HepG2 (cell line): ENCODE measurements at regions not wholly inside any gene's neighbourhood (a gene's known extent, or its start where the extent isn't known, plus 50 kb on each side); places are given as distances from the start of the nearest gene placed in this dataset.

Source experiments
- ATAC-seq: fragments of 200-7000 bp; cut with Tn5 transposase; 3 replicates; pipeline ENCODE4 v1.9.1; 2020; ENCODE audit warnings: mild to moderate bottlenecking, moderate library complexity
- BruUV-seq: library from RNA; stranded (reverse); fragments of 400-500 nt; replicated peaks from 2 replicates; lab custom pipeline; 2021; lab: Mats Ljungman, UMichigan
- CTCF ChIA-PET: fragments of 300-600 bp; formaldehyde crosslinking; extraction: SDS; loops from one replicate; lab custom pipeline; 2021; ENCODE audit warnings: low total read pairs, inconsistent platforms, low intra/inter-chr PET ratio; lab: Yijun Ruan, JAX
- POLR2A ChIA-PET: fragments of 350-600 bp; sonication (Branson Sonifier 250); formaldehyde crosslinking; loops from one replicate; lab custom pipeline; 2020; ENCODE audit warnings: antibody characterized with exemption, inconsistent platforms; lab: Yijun Ruan, JAX
- DNase-seq: peaks from one replicate; pipeline ENCODE4 v3.0.0-alpha.2; 2015; ENCODE audit warnings: low spot score
- FAIRE-seq: peaks from 3 replicates; lab custom pipeline; 2011; peaks lifted over from hg19 to GRCh38; lab: Jason Lieb, UNC
- H2AFZ ChIP-seq: one replicate; pipeline ENCODE4 v1.6.1; 2011; ENCODE audit warnings: low read length, inconsistent platforms
- H3K27ac ChIP-seq: fragments of 300-600 bp; 3 replicates; pipeline ENCODE4 v1.8.0; 2011; ENCODE audit warnings: mixed run types, mild to moderate bottlenecking, mixed read lengths, low read length, inconsistent platforms; ENCODE audit not compliant: insufficient read depth; ENCODE audit errors: extremely low read length
- H3K27me3 ChIP-seq, 2 experiments: fragments of 200-600 bp in 1 of 2; 2 replicates in 1 of 2; 3 replicates in 1 of 2; pipeline versions ENCODE4 v1.6.0 to v1.8.0; 2011; ENCODE audit warnings: low read length in 2 of 2, mild to moderate bottlenecking in 2 of 2, moderate library complexity in 2 of 2, inconsistent platforms in 1 of 2; ENCODE audit not compliant: insufficient read depth in 2 of 2, control insufficient read depth in 1 of 2
- H3K36me3 ChIP-seq, 2 experiments: fragments of 200-600 bp in 1 of 2; replicated peaks in 1 of 2; 2 replicates in 1 of 2; 3 replicates in 1 of 2; pipeline versions ENCODE4 v1.5.1 to v1.8.0; 2011; ENCODE audit warnings: low read length in 2 of 2, inconsistent platforms in 1 of 2; ENCODE audit not compliant: insufficient read depth in 2 of 2, control insufficient read depth in 1 of 2
- H3K4me1 ChIP-seq: 2 replicates; pipeline ENCODE4 v1.5.1; 2012; ENCODE audit warnings: low read length, inconsistent platforms; ENCODE audit not compliant: insufficient read depth
- H3K4me2 ChIP-seq: 2 replicates; pipeline ENCODE4 v1.6.0; 2011; ENCODE audit warnings: low read depth, low read length, inconsistent platforms
- H3K4me3 ChIP-seq, 3 experiments: fragments of 200-600 bp in 1 of 3; sonication (generic), shearing (Covaris generic) in 1 of 3; replicated peaks in 1 of 3; 2 replicates each; pipeline ENCODE4 v1.5.1; 2011 to 2016; ENCODE audit warnings: low read length in 3 of 3, inconsistent platforms in 2 of 3, low read depth in 2 of 3, mild to moderate bottlenecking in 2 of 3, control low read depth in 1 of 3, mixed read lengths in 1 of 3; ENCODE audit not compliant: insufficient read depth in 1 of 3
- H3K79me2 ChIP-seq: one replicate; pipeline ENCODE4 v1.6.1; 2011; ENCODE audit warnings: low read length, inconsistent platforms; ENCODE audit not compliant: insufficient read depth
- H3K9ac ChIP-seq: 2 replicates; pipeline ENCODE4 v1.6.0; 2011; ENCODE audit warnings: mild to moderate bottlenecking, low read depth, low read length, inconsistent platforms; ENCODE audit not compliant: insufficient read depth
- H3K9me3 ChIP-seq: 2 replicates; pipeline ENCODE4 v1.5.1; 2012; ENCODE audit warnings: mild to moderate bottlenecking, low read length
- H4K20me1 ChIP-seq: 2 replicates; pipeline ENCODE4 v1.6.0; 2011; ENCODE audit warnings: inconsistent platforms, mild to moderate bottlenecking, low read length, moderate library complexity; ENCODE audit not compliant: insufficient read depth
- ARNTL ChIP-seq: sonication (generic); formaldehyde crosslinking; IDR thresholded peaks from 2 replicates; pipeline ENCODE4 v1.4.0; 2020; ENCODE audit warnings: mild to moderate bottlenecking, missing genetic modification reagents
- BORCS8-MEF2B ChIP-seq: sonication (generic); formaldehyde crosslinking; IDR thresholded peaks from 2 replicates; pipeline ENCODE4 v1.8.0; 2022; ENCODE audit warnings: mild to moderate bottlenecking, missing genetic modification reagents
- ETV5 ChIP-seq: IDR thresholded peaks from 2 replicates; pipeline ENCODE4 v1.6.1; 2018; ENCODE audit warnings: missing biosample characterization, missing genetic modification reagents, inconsistent platforms, borderline replicate concordance
- GPN1 ChIP-seq: sonication (generic); formaldehyde crosslinking; IDR thresholded peaks from 2 replicates; pipeline ENCODE4 v1.5.1; 2020; ENCODE audit warnings: missing genetic modification reagents, borderline replicate concordance
- KDM3A ChIP-seq: IDR thresholded peaks from 2 replicates; pipeline ENCODE4 v1.6.1; 2018; ENCODE audit warnings: low read depth, missing compliant biosample characterization
- MED13 ChIP-seq: sonication (generic); formaldehyde crosslinking; IDR thresholded peaks from 2 replicates; pipeline ENCODE4 v1.5.0; 2020; ENCODE audit warnings: missing genetic modification reagents
- MIXL1 ChIP-seq: IDR thresholded peaks from 2 replicates; pipeline ENCODE4 v1.6.1; 2016
- PAWR ChIP-seq: sonication (generic); formaldehyde crosslinking; IDR thresholded peaks from 2 replicates; pipeline ENCODE4 v1.4.0; 2020; ENCODE audit warnings: missing genetic modification reagents, mild to moderate bottlenecking, borderline replicate concordance
- PHF20 ChIP-seq: sonication (generic); formaldehyde crosslinking; IDR thresholded peaks from 2 replicates; pipeline ENCODE4 v1.5.0; 2020; ENCODE audit warnings: mild to moderate bottlenecking, missing genetic modification reagents
- TARDBP ChIP-seq: sonication (generic); formaldehyde crosslinking; IDR thresholded peaks from 2 replicates; pipeline ENCODE4 v1.8.0; 2022; ENCODE audit warnings: mild to moderate bottlenecking, missing genetic modification reagents
- ZNF605 ChIP-seq: sonication (generic); formaldehyde crosslinking; IDR thresholded peaks from 2 replicates; pipeline ENCODE4 v1.8.0; 2022; ENCODE audit warnings: mild to moderate bottlenecking, missing genetic modification reagents
- ZNF703 ChIP-seq: sonication (generic); formaldehyde crosslinking; IDR thresholded peaks from 2 replicates; pipeline ENCODE4 v1.5.1; 2020; ENCODE audit warnings: missing genetic modification reagents, mild to moderate bottlenecking, moderate library complexity, borderline replicate concordance
- WGBS: methylation state at CpG from one replicate; pipeline ENCODE4 v1.1.6; 2017; ENCODE audit warnings: low lambda C conversion rate; 5-methylcytosine and 5-hydroxymethylcytosine counted together
- in situ Hi-C: cut with HindIII; loops from 2 replicates; pipeline ENCODE4 v1.10.0; 2017; ENCODE audit warnings: low pct_unique_long_range_greater_than_20kb; ENCODE audit not compliant: extremely low pct_ligation_motif_present
- intact Hi-C: fragments of 100-400 bp; cut with micrococcal nuclease; formaldehyde crosslinking; loops from one replicate; pipeline ENCODE4 v1.10.0; 2022; ENCODE audit not compliant: unreplicated experiment
- TF ChIP-seq, protein P1 (sequence below): sonication (generic); formaldehyde crosslinking; IDR thresholded peaks from 2 replicates; pipeline ENCODE4 v1.4.0; 2020; ENCODE audit warnings: missing genetic modification reagents, low read depth, mild to moderate bottlenecking, borderline replicate concordance
- TF ChIP-seq, protein P2 (sequence below): sonication (generic); formaldehyde crosslinking; IDR thresholded peaks from 2 replicates; pipeline ENCODE4 v1.4.0; 2020; ENCODE audit warnings: mild to moderate bottlenecking, missing genetic modification reagents

DNA sequence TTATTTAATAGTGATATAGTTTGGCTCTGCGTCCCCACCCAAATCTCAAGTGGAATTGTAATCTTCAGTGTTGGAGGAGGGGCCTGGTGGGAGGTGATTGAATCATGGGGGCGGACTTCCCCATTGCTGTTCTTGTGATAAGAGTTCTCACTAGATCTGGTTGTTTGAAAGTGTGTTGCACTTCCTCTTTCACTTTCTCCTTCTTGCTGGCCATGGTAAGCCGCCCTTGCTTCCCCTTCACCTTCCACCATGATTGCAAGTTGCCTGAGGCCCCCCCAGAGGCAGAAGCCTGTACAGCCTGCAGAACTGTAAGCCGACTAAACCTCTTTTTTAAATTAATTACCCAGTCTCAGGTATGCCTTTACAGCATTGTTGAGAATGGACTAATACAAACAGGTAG is 101.4 kb downstream of the MTPAP start:
- no peak for ATAC-seq

DNA sequence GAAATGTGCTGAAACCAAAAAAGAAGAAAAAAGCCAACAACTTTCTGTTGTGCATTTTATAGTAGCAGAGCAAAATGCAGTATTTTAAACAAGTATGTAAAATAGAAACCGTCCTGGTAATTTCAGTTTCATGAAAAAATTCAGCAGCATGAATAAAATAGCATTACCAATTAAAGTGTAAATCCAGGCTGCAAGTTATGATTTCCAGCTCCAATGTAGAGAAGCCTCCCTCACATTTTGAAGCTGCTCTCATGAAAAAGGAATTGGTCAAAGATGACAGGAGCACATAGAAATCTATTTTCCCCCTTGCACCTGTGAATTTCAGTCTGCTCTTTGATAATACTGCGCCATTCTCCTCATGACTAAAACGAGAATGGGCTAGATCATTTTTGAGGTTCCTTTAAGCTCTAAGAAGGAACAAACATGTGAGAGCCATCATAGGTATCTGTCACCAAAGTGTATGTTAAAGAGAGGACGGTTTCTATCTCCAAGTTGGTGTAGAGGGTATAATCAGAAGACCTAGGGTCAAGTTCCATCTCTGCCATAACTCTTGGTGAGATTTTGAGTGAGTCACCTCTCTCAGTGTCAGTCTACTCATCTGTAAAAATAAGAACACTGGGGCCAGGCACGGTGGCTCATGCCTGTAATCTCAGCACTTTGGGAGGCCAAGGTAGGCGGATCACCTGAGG is 107.5 kb downstream of the MTPAP start:
- FAIRE-seq (no peak), DNase-seq (no peak), ATAC-seq (no peak)
- WGBS = 37% methylated on average over 6 of the region's 6 CpGs
- Histone ChIP-seq H3K27me3 (no peaks in the 10 kb centered on the region), H2AFZ (no peak overlapping the region), H3K4me1 (no peaks in the 10 kb centered on the region), H3K4me3 (no peak overlapping the region), H3K9ac (no peak overlapping the region), H3K9me3 (no peaks in the 10 kb centered on the region), H3K27ac (no peak overlapping the region), H3K36me3 (no peaks in the 10 kb centered on the region), H3K4me2 (no peak overlapping the region), H4K20me1 (no peaks in the 10 kb centered on the region), H3K79me2 (no peaks in the 10 kb centered on the region)
- in situ Hi-C loops = no loop called here
- intact Hi-C loops = loop anchor here (1.0 kb wide), 1 partner anchor 243 kb away; no protein-coding TSS in a partner anchor
- ChIA-PET POLR2A (no interaction called here), CTCF (interaction anchor here (3.2 kb wide), 1 partner anchor 243 kb away, joined by 24 read pairs; no protein-coding TSS in a partner anchor)
- BruUV-seq = no TSS peak
- TF ChIP-seq MED13 (CRISPR knock-in tag) (no peak), KDM3A (CRISPR knock-in tag) (no peak), ARNTL (CRISPR knock-in tag) (no peak), PHF20 (CRISPR knock-in tag) (no peak), BORCS8-MEF2B (CRISPR knock-in tag) (no peak), ZNF605 (no peak), PAWR (CRISPR knock-in tag) (no peak), TARDBP (CRISPR knock-in tag) (no peak)
- TF ChIP-seq, protein P1, sequence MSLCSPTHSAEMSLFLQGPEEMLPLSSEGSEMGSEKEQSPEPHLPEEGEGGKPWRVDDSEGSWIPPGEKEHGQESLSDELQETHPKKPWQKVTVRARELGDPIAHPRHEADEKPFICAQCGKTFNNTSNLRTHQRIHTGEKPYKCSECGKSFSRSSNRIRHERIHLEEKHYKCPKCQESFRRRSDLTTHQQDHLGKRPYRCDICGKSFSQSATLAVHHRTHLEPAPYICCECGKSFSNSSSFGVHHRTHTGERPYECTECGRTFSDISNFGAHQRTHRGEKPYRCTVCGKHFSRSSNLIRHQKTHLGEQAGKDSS (CRISPR knock-in tag) = no peak

More for the DNA sequence above, 101.4 kb downstream of the MTPAP start:
- Histone ChIP-seq H3K4me3 (no peak overlapping the region), H3K36me3 (no peaks in the 10 kb centered on the region), H3K27ac (no peak overlapping the region), H3K27me3 (no peaks in the 10 kb centered on the region), H3K9ac (no peak overlapping the region), H3K4me2 (no peak overlapping the region), H3K79me2 (no peaks in the 10 kb centered on the region), H2AFZ (no peak overlapping the region), H4K20me1 (no peaks in the 10 kb centered on the region), H3K4me1 (no peaks in the 10 kb centered on the region), H3K9me3 (no peaks in the 10 kb centered on the region)
- intact Hi-C loops (no loop called here), in situ Hi-C loops (no loop called here)
- BruUV-seq = no TSS peak
- CTCF ChIA-PET = no interaction called here
- FAIRE-seq (no peak), DNase-seq (no peak)
- 57% methylated on average over 4 of the region's 4 CpGs for WGBS
- TF ChIP-seq, protein P2, sequence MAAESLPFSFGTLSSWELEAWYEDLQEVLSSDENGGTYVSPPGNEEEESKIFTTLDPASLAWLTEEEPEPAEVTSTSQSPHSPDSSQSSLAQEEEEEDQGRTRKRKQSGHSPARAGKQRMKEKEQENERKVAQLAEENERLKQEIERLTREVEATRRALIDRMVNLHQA (CRISPR knock-in tag) = no peak
- no peak for TF ChIP-seq ETV5 (CRISPR knock-in tag)
- no peak for TF ChIP-seq MIXL1 (CRISPR knock-in tag)
- no peak for TF ChIP-seq GPN1 (CRISPR knock-in tag)
- no peak for TF ChIP-seq ZNF703 (CRISPR knock-in tag)
- POLR2A ChIA-PET = no interaction called here
